DOHH2 (cell line): ENCODE measurements at regions not wholly inside any gene's neighbourhood (a gene's known extent, or its start where the extent isn't known, plus 50 kb on each side); places are given as distances from the start of the nearest gene placed in this dataset.

ENCODE experiments used
- H3F3A ChIP-seq: fragments of 200-600 bp; sonication (generic), shearing (Covaris generic); 2 replicates; pipeline ENCODE4 v1.6.0; 2016; ENCODE audit warnings: antibody characterized with exemption, mild to moderate bottlenecking; ENCODE audit not compliant: control insufficient read depth, insufficient read depth
- H3K27ac ChIP-seq: fragments of 200-600 bp; sonication (generic); 2 replicates; pipeline ENCODE4 v1.5.1; 2014; ENCODE audit warnings: low read depth, mild to moderate bottlenecking, low read length, moderate library complexity
- H3K27me3 ChIP-seq: fragments of 200-600 bp; sonication (generic); 2 replicates; pipeline ENCODE4 v1.6.1; 2014; ENCODE audit warnings: mild to moderate bottlenecking, low read length, mixed read lengths; ENCODE audit not compliant: control insufficient read depth
- H3K36me3 ChIP-seq: fragments of 200-600 bp; sonication (generic); 2 replicates; pipeline ENCODE4 v1.6.1; 2014; ENCODE audit warnings: mild to moderate bottlenecking, low read length, moderate library complexity, mixed read lengths; ENCODE audit not compliant: control insufficient read depth
- H3K4me1 ChIP-seq: fragments of 200-600 bp; sonication (generic); 2 replicates; pipeline ENCODE4 v1.6.1; 2014; ENCODE audit warnings: mild to moderate bottlenecking, low read length, mixed read lengths; ENCODE audit not compliant: control insufficient read depth
- H3K4me2 ChIP-seq: fragments of 200-600 bp; sonication (generic); 2 replicates; pipeline ENCODE4 v1.6.0; 2014; ENCODE audit warnings: mild to moderate bottlenecking, low read length, moderate library complexity
- H3K4me3 ChIP-seq: fragments of 200-600 bp; sonication (generic); 2 replicates; pipeline ENCODE4 v1.5.1; 2014; ENCODE audit warnings: mild to moderate bottlenecking, low read length, mixed read lengths
- H3K79me2 ChIP-seq: fragments of 200-600 bp; sonication (generic); 2 replicates; pipeline ENCODE4 v1.6.1; 2014; ENCODE audit warnings: mild to moderate bottlenecking, low read length, mixed read lengths; ENCODE audit not compliant: control insufficient read depth
- H3K9me2 ChIP-seq: fragments of 200-600 bp; sonication (generic); replicated peaks from 2 replicates; pipeline ENCODE4 v1.6.1; 2014; ENCODE audit warnings: mild to moderate bottlenecking, low read length, mixed read lengths; ENCODE audit not compliant: control insufficient read depth
- H3K9me3 ChIP-seq: fragments of 200-600 bp; sonication (generic); 2 replicates; pipeline ENCODE4 v1.6.1; 2014; ENCODE audit warnings: antibody characterized with exemption, low read length, mixed read lengths; ENCODE audit not compliant: control insufficient read depth, insufficient read depth
- H4K20me1 ChIP-seq: fragments of 200-600 bp; sonication (generic); 2 replicates; pipeline ENCODE4 v1.6.0; 2014; ENCODE audit warnings: low read depth, mild to moderate bottlenecking, antibody characterized with exemption, low read length, moderate library complexity; ENCODE audit not compliant: control insufficient read depth, insufficient read depth
- CTCF ChIP-seq: fragments of 200-600 bp; sonication (generic); IDR thresholded peaks from one replicate; pipeline ENCODE4 v1.5.1; 2014; ENCODE audit warnings: antibody characterized with exemption, mild to moderate bottlenecking, low read depth, low read length; ENCODE audit not compliant: poor library complexity, severe bottlenecking
- EZH2phosphoT487 ChIP-seq: fragments of 200-600 bp; sonication (generic); IDR thresholded peaks from 2 replicates; pipeline ENCODE4 v1.6.1; 2017; ENCODE audit warnings: borderline replicate concordance, mild to moderate bottlenecking, antibody characterized with exemption, low read length, moderate library complexity, mixed read lengths

- Histone ChIP-seq H3K4me2 (no peak overlapping the region), H3K9me2 (no peaks in the 10 kb centered on the region), H3K36me3 (no peaks in the 10 kb centered on the region), H3K4me3 (no peak overlapping the region), H3K27me3 (peaks cover 2% of the 10 kb centered on the region; the same call in 1 of the 2 replicates), H3K4me1 (peaks cover 40% of the 10 kb centered on the region), H3K79me2 (no peaks in the 10 kb centered on the region), H3F3A (peaks cover 4% of the 10 kb centered on the region; the same call in 1 of the 2 replicates), H3K27ac (no peak overlapping the region), H4K20me1 (no peaks in the 10 kb centered on the region), H3K9me3 (no peaks in the 10 kb centered on the region)
- no peak for TF ChIP-seq CTCF
- TF ChIP-seq EZH2phosphoT487: no peak
Observed at GRCh38 chr1:234730475-234730769, 120.4 kb upstream of the IRF2BP2 start.

DNA sequence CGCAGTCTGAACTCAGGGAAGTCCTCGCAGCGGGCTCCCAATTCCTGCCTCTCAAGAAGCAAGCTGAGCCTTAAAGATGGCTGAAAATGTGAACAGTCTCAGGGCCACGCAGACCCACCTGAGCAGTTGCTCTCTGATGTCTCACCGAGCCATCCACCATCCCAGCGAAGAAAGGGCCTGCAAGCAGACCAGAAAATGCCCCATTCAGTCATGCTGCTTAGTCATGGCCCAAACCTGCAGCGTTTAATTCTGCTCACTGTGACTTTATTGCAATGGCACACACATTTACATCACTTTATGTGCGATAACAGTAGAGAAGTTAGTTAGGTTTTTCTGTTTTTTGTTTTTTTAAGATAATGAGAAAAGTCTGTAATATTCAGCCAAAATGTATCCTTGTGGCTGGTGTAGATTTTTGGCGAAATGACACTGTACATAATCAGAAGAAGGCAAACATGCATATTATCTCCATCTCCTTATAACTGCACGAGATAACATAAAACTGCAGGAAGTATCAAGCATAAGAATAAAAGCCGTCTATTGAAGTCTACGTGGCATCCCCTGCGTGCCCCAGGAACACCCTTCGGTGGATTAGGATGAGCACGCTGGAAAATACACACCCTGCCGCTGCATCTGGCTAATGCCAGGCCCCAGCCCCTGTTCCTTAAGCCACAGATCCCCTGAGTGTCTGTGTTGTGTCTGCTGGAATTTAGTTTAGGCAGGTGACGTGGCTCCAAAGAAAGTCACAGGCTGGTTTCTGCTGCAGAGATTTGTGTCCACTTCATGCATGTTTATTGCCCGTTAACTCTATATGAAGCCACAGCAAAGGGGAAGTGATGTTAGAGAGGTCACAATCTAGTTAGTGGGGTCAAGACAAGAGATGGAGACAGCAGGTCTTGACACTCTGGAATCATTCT lies 119.8 kb upstream of the IRF2BP2 start:
- Histone ChIP-seq H3K9me3 (no peaks in the 10 kb centered on the region), H3K79me2 (no peaks in the 10 kb centered on the region), H3K27me3 (no peaks in the 10 kb centered on the region), H3F3A (peaks cover 8% of the 10 kb centered on the region), H3K4me3 (no peak overlapping the region), H3K4me1 (peaks cover 46% of the 10 kb centered on the region), H4K20me1 (no peaks in the 10 kb centered on the region), H3K9me2 (no peaks in the 10 kb centered on the region), H3K27ac (no peak overlapping the region), H3K4me2 (no peak overlapping the region), H3K36me3 (no peaks in the 10 kb centered on the region)
- TF ChIP-seq CTCF (no peak), EZH2phosphoT487 (no peak)

DNA sequence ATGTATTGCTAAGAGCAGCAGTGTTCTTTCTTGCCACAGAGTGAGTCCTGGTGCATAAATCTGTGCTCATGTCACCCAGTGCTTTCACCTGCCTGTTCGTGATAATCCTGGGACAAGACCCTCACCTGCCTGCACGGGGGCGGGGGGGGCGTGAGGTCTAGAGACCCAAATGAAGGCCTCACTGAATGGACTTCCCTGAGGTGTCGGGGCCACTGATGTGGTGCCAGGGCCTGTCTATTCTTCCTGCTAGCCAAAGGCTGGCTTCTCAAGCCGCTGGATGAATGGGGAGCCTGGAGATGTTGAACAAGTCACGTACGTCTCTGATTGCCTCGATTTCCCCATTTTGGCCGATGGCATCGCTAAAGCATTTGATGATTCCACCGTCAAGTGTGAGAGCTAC lies 118.8 kb upstream of the IRF2BP2 start:
- H3K79me2 ChIP-seq: no peaks in the 10 kb centered on the region
- TF ChIP-seq CTCF (no peak), EZH2phosphoT487 (no peak)
- H3K4me2 ChIP-seq: no peak overlapping the region
- H3K9me3 ChIP-seq: no peaks in the 10 kb centered on the region
- H3K27me3 ChIP-seq: no peaks in the 10 kb centered on the region
- peaks cover 17% of the 10 kb centered on the region for H3F3A ChIP-seq
- no peaks in the 10 kb centered on the region for H3K36me3 ChIP-seq
- H3K9me2 ChIP-seq: no peaks in the 10 kb centered on the region
- no peaks in the 10 kb centered on the region for H4K20me1 ChIP-seq
- H3K4me3 ChIP-seq: no peak overlapping the region
- H3K27ac ChIP-seq: no peak overlapping the region
- H3K4me1 ChIP-seq: peaks cover 56% of the 10 kb centered on the region
